ENCODE measurements at regions not wholly inside any gene's neighbourhood (a gene's known extent, or its start where the extent isn't known, plus 50 kb on each side); places are given as distances from the start of the nearest gene placed in this dataset.
A peak's percentile ranks its signal among the peaks of the same experiment; 100 is the strongest.
"Not testable (repeated sequence)": the region's sequence is repeated elsewhere in the genome, so short reads cannot be mapped to it uniquely, and the experiment has no call there.

DNA sequence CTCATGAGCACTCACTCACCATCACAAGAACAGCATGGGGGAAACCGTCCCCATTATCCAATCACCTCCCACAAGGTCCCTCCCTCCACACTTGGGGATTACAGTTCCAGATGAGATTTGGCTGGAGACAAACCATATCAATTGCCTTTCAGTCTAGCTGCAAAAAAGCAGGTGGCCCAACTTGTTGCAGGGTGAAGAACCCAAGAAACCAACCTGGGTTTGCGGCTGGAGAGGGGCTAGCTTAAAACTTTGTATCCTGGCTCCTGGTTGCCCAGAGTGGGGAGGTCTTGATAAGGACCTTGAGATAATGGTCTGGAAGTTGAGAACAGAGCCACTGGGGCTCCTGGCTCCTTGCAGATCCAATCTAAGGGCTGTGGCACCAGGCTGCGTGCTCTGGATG, 122.8 kb upstream of the PCBD1 start:
- intact Hi-C loops (cut with DNase I): no loop called here
- DNase-seq: no peak

DNA sequence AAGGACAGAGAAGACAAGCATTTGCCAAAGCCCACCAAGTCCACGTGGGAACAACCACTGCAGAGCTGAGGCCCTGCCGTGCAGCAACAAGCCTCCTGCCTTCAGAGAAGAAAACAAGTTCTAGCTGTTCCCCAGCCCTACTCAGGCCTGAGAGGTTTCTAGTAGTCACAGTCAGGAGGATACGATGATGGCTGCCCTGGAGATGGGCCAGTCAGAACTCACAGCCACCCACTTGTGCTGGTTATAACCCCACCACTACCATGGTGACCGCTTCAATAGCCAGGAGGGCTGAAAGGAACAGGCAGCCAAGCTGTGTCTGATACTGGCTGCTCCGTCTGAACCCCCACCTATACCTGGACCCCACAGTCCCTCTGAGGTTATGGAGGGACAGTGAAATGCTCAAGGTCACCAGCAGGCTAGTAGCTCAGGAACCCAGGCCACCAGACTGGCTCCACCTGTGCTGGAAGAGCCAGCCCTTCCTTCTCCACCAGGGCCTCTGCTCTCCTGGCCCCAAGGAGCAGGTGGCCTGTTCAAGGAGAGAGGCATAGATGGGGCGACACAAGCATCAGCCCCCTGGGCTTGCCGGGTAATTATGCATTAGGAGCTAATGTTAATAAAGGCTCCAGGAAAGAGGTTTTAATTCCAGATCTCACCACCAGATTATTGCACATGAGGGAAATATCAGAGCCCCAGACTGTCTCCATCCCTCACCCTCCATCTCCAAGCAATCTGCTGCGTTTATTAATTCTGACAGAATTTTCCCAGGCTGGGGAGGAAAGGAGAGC, 125.8 kb upstream of the PCBD1 start:
- no peak for DNase-seq
- intact Hi-C loops (cut with DNase I): no loop called here

GRCh38 chr10:71015674-71016073, 127.3 kb upstream of the PCBD1 start:
- no peak for DNase-seq
- intact Hi-C loops (cut with DNase I): no loop called here

GRCh38 chr10:71020061-71020460, 131.7 kb upstream of the PCBD1 start:
- intact Hi-C loops (cut with DNase I): not testable (repeated sequence)

GRCh38 chr10:71021402-71021801, 133.0 kb upstream of the PCBD1 start:
- intact Hi-C loops (cut with DNase I): no loop called here

More at GRCh38 chr10:71020061-71020460, 131.7 kb upstream of the PCBD1 start:
- DNase-seq: not testable (repeated sequence)

DNA sequence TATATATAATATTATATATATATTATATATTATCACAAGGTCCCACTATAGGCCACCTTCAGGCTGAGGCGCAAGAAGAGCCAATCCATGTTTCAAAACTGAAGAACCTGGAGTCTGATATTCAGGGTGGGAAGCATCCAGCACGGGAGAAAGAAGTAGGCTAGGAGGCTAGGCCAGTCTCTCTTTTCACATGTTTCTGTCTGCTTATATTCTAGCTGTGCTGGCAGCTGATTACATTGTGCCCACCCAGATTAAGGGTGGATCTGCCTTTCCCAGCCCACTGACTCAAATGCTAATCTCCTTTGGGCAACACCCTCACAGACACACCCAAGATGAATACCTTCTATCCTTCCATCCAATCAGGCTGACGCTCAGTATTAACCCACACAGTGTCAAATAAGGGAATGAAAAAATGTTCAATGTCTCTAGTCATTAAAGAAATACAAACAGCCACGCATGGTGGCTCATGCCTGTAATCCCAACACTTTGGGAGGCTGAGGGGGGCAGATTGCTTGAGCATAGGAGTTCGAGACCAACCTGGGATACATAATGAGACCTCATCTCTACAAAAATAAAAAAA, 135.4 kb upstream of the PCBD1 start:
- intact Hi-C loops (cut with DNase I): no loop called here
- DNase-seq: no peak

More at GRCh38 chr10:71021402-71021801, 133.0 kb upstream of the PCBD1 start:
- DNase-seq: no peak

DNA sequence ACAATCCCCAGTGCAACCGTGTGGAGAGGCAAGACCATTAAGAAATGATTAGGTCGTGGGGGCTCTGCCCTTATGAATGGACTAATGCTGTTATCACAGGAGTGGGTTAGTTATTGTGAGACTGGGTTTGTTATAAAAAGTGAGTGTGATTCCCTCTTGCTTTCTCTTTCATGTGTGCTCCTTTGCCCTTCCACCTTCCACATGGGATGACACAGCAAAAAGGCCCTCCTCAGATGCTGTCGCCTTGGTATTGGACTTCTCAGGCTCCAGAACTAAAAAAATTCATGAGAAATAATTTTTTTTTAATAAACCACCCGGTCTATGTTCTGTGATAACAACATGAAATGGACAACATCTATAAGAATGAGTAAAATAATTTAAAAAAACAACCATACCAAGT, 136.1 kb upstream of the PCBD1 start:
- intact Hi-C loops (cut with DNase I): no loop called here
- DNase-seq: no peak

GRCh38 chr10:71025535-71025934, 137.2 kb upstream of the PCBD1 start:
- DNase-seq: no peak
- intact Hi-C loops (cut with DNase I): no loop called here

- peak in 2 of 10 donors; percentile 57 to 65 for DNase-seq
- intact Hi-C loops (cut with DNase I): no loop called here
Measured at GRCh38 chr10:71028066-71028465, 139.7 kb upstream of the PCBD1 start.

DNA sequence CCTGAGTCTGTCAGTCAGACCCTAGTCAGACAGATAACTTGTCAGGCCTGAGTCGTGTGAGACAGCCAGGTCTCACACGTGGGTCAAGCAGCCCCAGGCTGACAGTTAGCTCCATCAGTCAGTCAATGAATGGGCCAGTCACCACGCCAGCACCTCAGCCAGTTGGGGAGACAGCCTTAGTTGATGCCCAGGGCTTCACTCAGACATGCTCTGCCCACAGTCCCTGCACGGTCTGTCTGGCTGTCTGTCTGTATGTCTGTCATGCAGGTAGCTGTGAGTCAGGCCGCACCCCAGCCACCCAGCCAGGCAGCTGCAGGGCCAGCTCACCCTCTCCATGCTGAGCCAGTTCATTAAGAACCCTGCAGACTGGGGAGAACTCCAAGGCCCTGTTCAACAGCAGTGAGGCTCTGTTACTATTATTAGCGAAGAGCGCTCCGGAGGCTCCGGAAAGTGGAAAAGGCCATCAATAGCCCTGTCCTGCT, 141.1 kb upstream of the PCBD1 start:
- DNase-seq: peak in 1 of 10 donors; percentile 57
- intact Hi-C loops (cut with DNase I): no loop called here

- intact Hi-C loops (cut with DNase I): no loop called here
Measured at GRCh38 chr10:71029907-71030306, 141.5 kb upstream of the PCBD1 start.

GRCh38 chr10:71031026-71031425, 142.7 kb upstream of the PCBD1 start:
- intact Hi-C loops (cut with DNase I): no loop called here
- DNase-seq: no peak

More at GRCh38 chr10:71029907-71030306, 141.5 kb upstream of the PCBD1 start:
- peak in 1 of 10 donors; percentile 22 for DNase-seq

GRCh38 chr10:71031603-71032002, 143.2 kb upstream of the PCBD1 start:
- no peak for DNase-seq
- intact Hi-C loops (cut with DNase I): no loop called here

DNA sequence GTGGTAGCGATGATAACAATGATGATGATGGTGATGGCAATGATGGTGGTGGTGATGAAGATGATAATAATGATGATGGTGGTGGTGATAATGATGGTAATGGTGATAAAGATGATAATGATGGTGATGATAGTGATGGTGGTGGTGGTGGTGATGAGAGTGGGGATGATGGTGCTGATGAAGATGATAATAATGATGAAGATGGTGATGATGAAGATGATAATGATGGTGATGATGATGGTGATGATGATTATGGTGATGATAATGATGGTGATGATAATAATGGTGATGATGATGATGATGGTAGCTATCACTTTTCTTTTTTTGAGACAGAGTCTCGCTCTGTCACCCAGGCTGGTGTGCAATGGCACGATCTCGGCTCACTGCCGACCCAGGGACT, 144.5 kb upstream of the PCBD1 start:
- intact Hi-C loops (cut with DNase I): no loop called here

GRCh38 chr10:71033396-71033980, 145.1 kb upstream of the PCBD1 start:
- intact Hi-C loops (cut with DNase I): no loop called here
- no peak for DNase-seq

More for the DNA sequence above, 144.5 kb upstream of the PCBD1 start:
- no peak for DNase-seq

GRCh38 chr10:71035511-71036296, 147.3 kb upstream of the PCBD1 start:
- intact Hi-C loops (cut with DNase I): no loop called here
- DNase-seq: no peak

DNA sequence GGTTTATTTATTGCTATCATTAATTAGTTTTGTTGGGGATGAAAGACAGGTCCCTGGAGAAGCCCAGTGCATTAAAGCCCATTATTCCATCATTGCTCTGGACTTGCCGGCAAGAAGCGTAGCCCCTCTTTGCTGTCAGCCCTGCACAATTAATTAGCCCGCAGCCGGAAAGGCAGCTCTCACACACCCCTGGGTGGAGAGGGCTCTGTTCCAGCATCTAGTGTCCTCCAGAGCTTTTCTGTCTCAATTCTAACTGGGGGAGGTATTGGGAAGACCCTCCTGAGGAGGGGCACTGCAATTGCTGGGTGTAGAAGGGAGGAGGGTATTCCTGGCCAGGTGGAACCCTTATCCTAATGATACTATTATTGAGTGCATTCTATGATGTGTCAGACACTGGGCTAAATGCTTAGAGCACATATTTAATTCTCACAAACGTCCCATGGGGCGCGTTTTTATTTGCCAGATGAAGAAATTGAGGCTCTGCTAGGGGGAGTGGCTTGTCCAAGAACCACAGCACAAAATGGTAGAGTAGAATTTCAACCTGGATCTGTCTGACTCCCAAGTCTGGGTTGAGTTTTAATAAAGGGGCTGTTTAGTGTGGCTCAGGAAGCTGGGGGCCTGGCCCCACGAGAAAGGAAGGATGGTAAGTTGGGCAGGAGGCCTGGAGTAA, 148.1 kb upstream of the PCBD1 start:
- intact Hi-C loops (cut with DNase I): no loop called here
- DNase-seq: no peak

DNA sequence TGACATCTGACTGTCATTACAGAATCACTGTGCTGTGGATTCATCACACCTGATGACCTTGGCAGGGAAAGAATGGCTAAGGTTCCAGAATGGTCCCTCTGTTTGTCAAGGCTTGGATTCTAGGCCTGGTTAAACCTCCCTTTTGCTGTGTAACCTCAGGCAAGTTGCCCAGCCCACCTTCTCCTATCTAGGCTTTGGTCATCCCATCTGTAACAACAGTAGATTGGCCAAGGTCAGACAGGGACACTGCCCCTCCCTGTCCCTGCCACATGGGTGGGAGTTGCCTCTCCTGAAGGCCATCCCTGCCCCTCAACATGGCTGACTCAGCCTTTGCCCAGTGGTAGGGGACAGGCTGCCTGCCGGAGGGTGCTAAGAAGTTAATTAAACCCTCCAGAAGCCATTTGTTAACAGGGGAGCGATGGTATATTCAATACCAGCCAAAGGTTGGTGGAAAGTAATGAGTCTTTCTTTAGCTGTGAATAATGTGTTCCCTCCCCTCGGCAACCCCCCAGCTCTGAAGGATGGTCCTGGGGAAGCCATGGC, 149.8 kb upstream of the PCBD1 start:
- intact Hi-C loops (cut with DNase I): no loop called here
- no peak for DNase-seq

DNA sequence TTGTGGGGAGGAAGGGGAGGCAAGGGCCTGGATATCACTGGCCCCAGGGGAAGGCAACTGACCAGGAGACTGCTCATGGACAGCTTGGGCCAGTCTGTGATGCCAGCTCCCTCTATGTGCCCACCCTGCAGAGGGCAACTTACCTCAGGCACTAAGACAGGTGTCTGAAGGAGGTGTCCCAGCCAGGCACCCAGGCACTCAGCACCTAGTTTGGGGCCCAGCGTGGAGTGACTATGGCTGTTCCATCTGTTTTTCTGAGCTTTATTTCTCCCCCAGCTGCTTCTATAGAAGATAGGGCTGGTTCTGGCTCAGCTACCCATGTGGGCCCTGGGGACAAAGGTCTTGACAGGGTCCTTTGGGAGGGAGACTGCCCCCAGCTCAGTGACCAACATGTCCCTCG, 150.6 kb upstream of the PCBD1 start:
- intact Hi-C loops (cut with DNase I): no loop called here
- DNase-seq: no peak

- intact Hi-C loops (cut with DNase I): no loop called here
- DNase-seq: no peak
Measured at GRCh38 chr10:71039551-71039950, 151.2 kb upstream of the PCBD1 start.
